CD14-positive monocyte (primary cell): ENCODE measurements at regions not wholly inside any gene's neighbourhood (a gene's known extent, or its start where the extent isn't known, plus 50 kb on each side); places are given as distances from the start of the nearest gene placed in this dataset.

Experiments
- DNase-seq, 3 donors: peaks; one replicate each; pipeline ENCODE4 v3.0.0-alpha.2; 2011 to 2022
- H2AFZ ChIP-seq: 2 replicates; pipeline ENCODE4 v1.6.0; 2012; ENCODE audit warnings: mild to moderate bottlenecking, low read depth, low read length, inconsistent platforms; ENCODE audit not compliant: insufficient read depth, poor library complexity, severe bottlenecking
- H3K27ac ChIP-seq, 2 donors: 1 replicate in 1 of 2; 2 replicates in 1 of 2; pipeline ENCODE4 v1.5.1; 2012 to 2013; ENCODE audit warnings: low read length in 2 of 2, control low read depth in 1 of 2, inconsistent platforms in 1 of 2, low read depth in 1 of 2, mild to moderate bottlenecking in 1 of 2
- H3K27me3 ChIP-seq, 2 donors: one replicate each; pipeline versions ENCODE4 v1.6.0 to v1.6.1; 2011 to 2013; ENCODE audit warnings: low read length in 2 of 2; ENCODE audit not compliant: control insufficient read depth in 2 of 2, insufficient read depth in 2 of 2
- H3K36me3 ChIP-seq, 2 donors: replicated peaks in 1 of 2; 1 replicate in 1 of 2; 2 replicates in 1 of 2; pipeline versions ENCODE4 v1.5.1 to v1.6.1; 2012 to 2013; ENCODE audit warnings: low read length in 2 of 2, control low read depth in 1 of 2, inconsistent platforms in 1 of 2, mild to moderate bottlenecking in 1 of 2; ENCODE audit not compliant: insufficient read depth in 2 of 2, control insufficient read depth in 1 of 2
- H3K4me1 ChIP-seq, 2 donors: 1 replicate in 1 of 2; 2 replicates in 1 of 2; pipeline versions ENCODE4 v1.5.1 to v1.6.1; 2012 to 2013; ENCODE audit warnings: low read length in 2 of 2, control low read depth in 1 of 2, inconsistent platforms in 1 of 2, mild to moderate bottlenecking in 1 of 2, moderate library complexity in 1 of 2; ENCODE audit not compliant: insufficient read depth in 2 of 2, control insufficient read depth in 1 of 2
- H3K4me2 ChIP-seq: replicated peaks from 2 replicates; pipeline ENCODE3; 2012; ENCODE audit warnings: low read length, moderate library complexity, mild to moderate bottlenecking; ENCODE audit not compliant: poor library complexity, severe bottlenecking; ENCODE audit errors: extremely low read depth
- H3K4me3 ChIP-seq, 3 experiments: fragments of 200-600 bp in 1 of 3; sonication (generic) in 1 of 3; replicated peaks in 1 of 3; 1 replicate in 2 of 3; 2 replicates in 1 of 3; pipeline ENCODE4 v1.5.1; 2011 to 2013; ENCODE audit warnings: low read length in 3 of 3, mild to moderate bottlenecking in 3 of 3, control low read depth in 2 of 3, low read depth in 2 of 3, inconsistent platforms in 1 of 3, moderate library complexity in 1 of 3
- H3K79me2 ChIP-seq: 2 replicates; pipeline ENCODE4 v1.6.0; 2012; ENCODE audit warnings: mild to moderate bottlenecking, control low read depth, inconsistent platforms, low read length, moderate library complexity; ENCODE audit not compliant: insufficient read depth
- H3K9ac ChIP-seq: 2 replicates; pipeline ENCODE4 v1.6.0; 2017; ENCODE audit warnings: low read length, mild to moderate bottlenecking; ENCODE audit not compliant: insufficient read depth, poor library complexity, severe bottlenecking
- H3K9me3 ChIP-seq, 2 donors: replicated peaks in 1 of 2; 1 replicate in 1 of 2; 2 replicates in 1 of 2; pipeline versions ENCODE4 v1.5.1 to v1.6.1; 2012 to 2013; ENCODE audit warnings: low read length in 2 of 2, control low read depth in 1 of 2; ENCODE audit not compliant: control insufficient read depth in 1 of 2, insufficient read depth in 1 of 2
- H4K20me1 ChIP-seq: 2 replicates; pipeline ENCODE4 v1.6.0; 2012; ENCODE audit warnings: mild to moderate bottlenecking, low read length, control low read depth, moderate library complexity; ENCODE audit not compliant: insufficient read depth
- H3K27ac Mint-ChIP-seq, 7 donors: one replicate each; pipeline ENCODE4 v1.8.0; 2020; ENCODE audit warnings: mild to moderate bottlenecking in 7 of 7, mixed read lengths in 7 of 7, moderate library complexity in 6 of 7, inconsistent platforms in 2 of 7
- H3K27me3 Mint-ChIP-seq, 3 donors: one replicate each; pipeline ENCODE4 v1.8.0; 2021 to 2022; ENCODE audit warnings: low read depth in 3 of 3, mild to moderate bottlenecking in 3 of 3, mixed read lengths in 3 of 3, moderate library complexity in 3 of 3, inconsistent platforms in 1 of 3
- H3K36me3 Mint-ChIP-seq, 2 donors: one replicate each; pipeline ENCODE4 v1.8.0; 2020; ENCODE audit warnings: mixed read lengths in 2 of 2, inconsistent platforms in 1 of 2, mild to moderate bottlenecking in 1 of 2
- H3K4me1 Mint-ChIP-seq: one replicate; pipeline ENCODE4 v1.8.0; 2020; ENCODE audit warnings: mild to moderate bottlenecking, mixed read lengths
- H3K4me3 Mint-ChIP-seq, 2 donors: one replicate each; pipeline ENCODE4 v1.8.0; 2020; ENCODE audit warnings: mild to moderate bottlenecking in 2 of 2, mixed read lengths in 2 of 2, moderate library complexity in 1 of 2
- H3K9me3 Mint-ChIP-seq, 7 donors: one replicate each; pipeline ENCODE4 v1.8.0; 2020 to 2022; ENCODE audit warnings: mixed read lengths in 7 of 7, mild to moderate bottlenecking in 6 of 7, moderate library complexity in 6 of 7, inconsistent platforms in 2 of 7
- CTCF ChIP-seq: fragments of 200-600 bp; IDR thresholded peaks from one replicate; pipeline ENCODE4 v1.8.0; 2022; ENCODE audit warnings: antibody characterized with exemption, mild to moderate bottlenecking
- WGBS: methylation state at CpG from one replicate; pipeline ENCODE4 v1.1.5; 2013; ENCODE audit warnings: missing lambda C conversion rate; ENCODE audit not compliant: insufficient coverage; 5-methylcytosine and 5-hydroxymethylcytosine counted together
- intact Hi-C, 2 donors: fragments of 100-400 bp; cut with micrococcal nuclease; formaldehyde crosslinking; loops; one replicate each; pipeline versions ENCODE4 v1.15.0 to v1.15.1; 2023

- H3K27ac Mint-ChIP-seq: no peak overlapping the region
- 50% methylated on average over 1 of the region's 4 CpGs for WGBS
These were observed 267.9 kb downstream of the THBS2 start for GRCh38 chr6:168985705-168986104.

GRCh38 chr6:168983925-168984324 lies 269.7 kb downstream of the THBS2 start:
- Histone ChIP-seq H2AFZ (no peak overlapping the region), H3K4me1 (no peaks in the 10 kb centered on the region), H3K27me3 (no peaks in the 10 kb centered on the region), H3K27ac (no peak overlapping the region), H3K9me3 (no peaks in the 10 kb centered on the region), H3K79me2 (no peaks in the 10 kb centered on the region), H4K20me1 (no peaks in the 10 kb centered on the region), H3K9ac (no peak overlapping the region), H3K4me3 (no peak overlapping the region), H3K4me2 (no peak overlapping the region), H3K36me3 (no peaks in the 10 kb centered on the region)
- H3K27ac Mint-ChIP-seq: no peak overlapping the region
- DNase-seq: no peak
- WGBS: 100% methylated on average over 2 of the region's 4 CpGs
- peaks cover 0 to 2% (median 2%) of the 10 kb centered on the region in 3 donors for H3K27me3 Mint-ChIP-seq
- intact Hi-C loops: no loop called here
- H3K4me3 Mint-ChIP-seq: no peak overlapping the region
- H3K4me1 Mint-ChIP-seq: no peaks in the 10 kb centered on the region
- TF ChIP-seq CTCF: no peak
- peaks cover 0 to 14% (median 5%) of the 10 kb centered on the region in 7 donors for H3K9me3 Mint-ChIP-seq
- H3K36me3 Mint-ChIP-seq: no peaks in the 10 kb centered on the region

More at GRCh38 chr6:168985705-168986104, 267.9 kb downstream of the THBS2 start:
- no peaks in the 10 kb centered on the region for H3K9me3 ChIP-seq
- no peaks in the 10 kb centered on the region for H3K4me1 ChIP-seq
- H3K27ac ChIP-seq: no peak overlapping the region
- intact Hi-C loops: no loop called here
- no peak overlapping the region for H3K4me2 ChIP-seq
- no peaks in the 10 kb centered on the region for H3K36me3 Mint-ChIP-seq
- no peak for TF ChIP-seq CTCF
- H3K9me3 Mint-ChIP-seq: peaks cover 0 to 7% (median 4%) of the 10 kb centered on the region in 7 donors
- no peaks in the 10 kb centered on the region for H3K4me1 Mint-ChIP-seq
- no peak overlapping the region for H2AFZ ChIP-seq
- no peaks in the 10 kb centered on the region for H3K27me3 ChIP-seq
- H3K4me3 ChIP-seq: no peak overlapping the region
- H3K36me3 ChIP-seq: no peaks in the 10 kb centered on the region
- no peak overlapping the region for H3K4me3 Mint-ChIP-seq
- H4K20me1 ChIP-seq: no peaks in the 10 kb centered on the region
- no peak for DNase-seq
- H3K79me2 ChIP-seq: no peaks in the 10 kb centered on the region
- H3K9ac ChIP-seq: no peak overlapping the region
- H3K27me3 Mint-ChIP-seq: peaks cover 0 to 2% (median 0%) of the 10 kb centered on the region in 3 donors
